IPS-NIHi7 (cell line): ENCODE measurements at regions not wholly inside any gene's neighbourhood (a gene's known extent, or its start where the extent isn't known, plus 50 kb on each side); places are given as distances from the start of the nearest gene placed in this dataset.
A peak's percentile ranks its signal among the peaks of the same experiment; 100 is the strongest.
"Not testable (repeated sequence)": the region's sequence is repeated elsewhere in the genome, so short reads cannot be mapped to it uniquely, and the experiment has no call there.

Source experiments
- DNase-seq: peaks from one replicate; pipeline ENCODE4 v3.0.0; 2012; ENCODE audit warnings: mixed read lengths; ENCODE audit errors: extremely low spot score

GRCh38 chr7:12985752-12986151 lies 298.3 kb downstream of the ARL4A start:
- DNase-seq = no peak

- no peak for DNase-seq
Observed at GRCh38 chr7:12987238-12987637, 299.8 kb downstream of the ARL4A start.

GRCh38 chr7:12990440-12990839 lies 303.0 kb downstream of the ARL4A start:
- DNase-seq = no peak

GRCh38 chr7:12993025-12993424 lies 305.6 kb downstream of the ARL4A start:
- DNase-seq = no peak

- no peak for DNase-seq
Observed at GRCh38 chr7:12995912-12996469, 308.6 kb downstream of the ARL4A start.

- DNase-seq = no peak
Observed at GRCh38 chr7:13007331-13007730, 319.9 kb downstream of the ARL4A start.

- no peak for DNase-seq
Observed at GRCh38 chr7:13009517-13009916, 322.1 kb downstream of the ARL4A start.

- no peak for DNase-seq
Observed at GRCh38 chr7:13014011-13014410, 326.6 kb downstream of the ARL4A start.

- no peak for DNase-seq
Observed at GRCh38 chr7:13016036-13016581, 328.7 kb downstream of the ARL4A start.

- DNase-seq = no peak
Observed at GRCh38 chr7:13016592-13017332, 329.3 kb downstream of the ARL4A start.

GRCh38 chr7:13017333-13017857 lies 330.0 kb downstream of the ARL4A start:
- peak; percentile 68 for DNase-seq

GRCh38 chr7:13017881-13018280 lies 330.4 kb downstream of the ARL4A start:
- no peak for DNase-seq

GRCh38 chr7:13021566-13022300 lies 334.3 kb downstream of the ARL4A start:
- no peak for DNase-seq

GRCh38 chr7:13024121-13024674 lies 336.8 kb downstream of the ARL4A start:
- DNase-seq = no peak

- not testable (repeated sequence) for DNase-seq
Observed at GRCh38 chr7:13025043-13025442, 337.6 kb downstream of the ARL4A start.

- DNase-seq = no peak
Observed at GRCh38 chr7:13027321-13027720, 339.9 kb downstream of the ARL4A start.

- no peak for DNase-seq
Observed at GRCh38 chr7:13028036-13028824, 340.8 kb downstream of the ARL4A start.

- DNase-seq = no peak
Observed at GRCh38 chr7:13028825-13029099, 341.3 kb downstream of the ARL4A start.

- no peak for DNase-seq
Observed at GRCh38 chr7:13031468-13031867, 344.0 kb downstream of the ARL4A start.

GRCh38 chr7:13032084-13032483 lies 344.7 kb downstream of the ARL4A start:
- DNase-seq = no peak

GRCh38 chr7:13032576-13032975 lies 345.1 kb downstream of the ARL4A start:
- peak; percentile 26 for DNase-seq

GRCh38 chr7:13034693-13035092 lies 347.3 kb downstream of the ARL4A start:
- DNase-seq = no peak
